HG02885 (cell line): ENCODE measurements at regions not wholly inside any gene's neighbourhood (a gene's known extent, or its start where the extent isn't known, plus 50 kb on each side); places are given as distances from the start of the nearest gene placed in this dataset.

ENCODE experiments used
- ATAC-seq: cut with Tn5 transposase; IDR thresholded peaks from one replicate; pipeline ENCODE4 v1.9.1; 2021; ENCODE audit warnings: mild to moderate bottlenecking; ENCODE audit not compliant: unreplicated experiment, poor library complexity

DNA sequence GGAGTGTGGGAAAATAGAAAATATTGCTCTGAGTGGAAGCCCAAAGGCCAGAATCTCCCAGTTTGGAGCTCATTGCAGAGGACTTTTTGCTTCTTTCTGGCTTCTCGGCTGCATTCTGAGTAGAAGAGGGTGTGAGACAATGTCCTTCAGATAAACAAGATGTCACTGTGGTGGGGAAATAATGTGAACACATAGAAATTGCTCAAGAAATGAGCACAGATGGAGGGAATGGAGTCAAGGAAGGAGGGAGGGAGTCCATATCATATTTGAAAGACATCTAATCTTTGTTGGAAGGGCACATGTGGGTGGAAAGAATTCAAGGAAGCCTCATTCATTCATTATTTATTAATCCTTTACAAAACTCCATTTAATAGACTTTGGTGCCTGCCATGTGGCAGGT, 145.3 kb downstream of the FAM43A start:
- ATAC-seq, result no peak

DNA sequence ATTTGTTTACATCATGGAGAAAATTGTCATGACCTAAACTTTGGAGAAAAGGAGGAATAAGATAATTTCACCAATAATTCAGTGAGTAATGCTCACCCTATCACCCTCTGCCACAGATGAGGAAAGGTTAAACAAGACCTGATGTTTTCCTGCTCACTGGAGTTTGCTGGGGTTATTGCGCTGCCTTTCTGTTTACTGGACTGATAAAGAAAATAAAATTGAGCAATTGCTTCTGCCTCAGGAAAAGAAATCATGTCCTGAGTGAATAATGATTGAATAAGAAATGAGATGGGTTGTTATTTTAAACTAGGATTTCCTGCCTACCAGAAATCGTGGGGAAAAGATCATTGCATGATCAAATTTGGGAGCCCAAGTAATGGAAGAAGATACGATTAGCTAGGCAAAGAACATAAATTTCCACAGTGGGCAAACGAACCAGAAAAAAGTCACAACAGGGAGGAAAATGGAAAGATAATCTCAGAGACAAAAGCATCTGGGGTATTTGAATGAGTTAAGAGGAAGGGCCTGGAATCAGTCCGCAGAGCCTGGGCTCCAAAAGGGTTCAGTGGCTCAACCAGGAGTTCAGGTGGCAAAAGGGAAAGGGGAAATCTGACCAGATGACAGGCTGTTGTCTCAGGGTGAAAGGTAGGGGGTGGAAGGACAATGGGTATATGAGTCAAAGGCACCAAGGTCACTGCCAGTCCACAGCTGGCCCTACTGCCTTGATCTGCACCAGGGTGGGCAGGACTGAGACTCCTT, 146.8 kb downstream of the FAM43A start:
- no peak for ATAC-seq

DNA sequence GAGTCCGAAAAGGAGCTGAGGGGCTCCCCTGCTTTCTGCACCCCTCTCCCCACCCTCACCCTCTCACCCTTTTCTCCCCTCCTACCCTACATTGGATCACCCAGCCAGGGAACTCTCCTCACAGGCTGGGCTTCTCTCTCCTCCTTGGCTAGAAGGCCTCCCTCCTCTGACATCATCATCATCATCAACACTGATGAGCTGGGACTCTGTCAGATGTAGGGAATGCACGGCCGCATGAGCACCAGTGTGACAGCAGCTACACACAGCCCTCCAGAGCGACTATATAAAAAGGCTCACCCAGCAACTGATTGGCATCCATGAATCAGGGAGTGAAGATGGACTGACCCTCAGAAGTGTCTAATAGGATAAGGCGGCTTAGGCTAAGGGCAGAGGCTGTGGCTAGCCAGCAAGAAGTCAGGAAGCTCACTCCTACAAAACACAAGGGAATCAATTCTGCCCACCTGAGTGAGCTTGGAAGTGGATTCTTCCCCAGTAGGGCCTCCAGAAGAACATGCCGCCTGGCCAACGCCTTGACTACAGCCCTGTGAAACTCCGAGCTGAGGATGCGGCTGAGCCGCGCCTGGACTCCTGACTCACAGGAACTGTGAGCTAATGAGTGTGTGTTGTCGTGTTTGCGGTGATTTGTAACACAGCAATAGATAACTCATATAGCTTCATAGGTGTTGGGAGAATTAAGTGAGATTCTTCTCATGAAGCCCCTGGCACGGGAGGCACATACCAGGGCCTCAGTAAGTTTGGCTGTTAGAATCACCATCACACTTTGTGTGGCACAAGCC, 147.6 kb downstream of the FAM43A start:
- ATAC-seq, result no peak

DNA sequence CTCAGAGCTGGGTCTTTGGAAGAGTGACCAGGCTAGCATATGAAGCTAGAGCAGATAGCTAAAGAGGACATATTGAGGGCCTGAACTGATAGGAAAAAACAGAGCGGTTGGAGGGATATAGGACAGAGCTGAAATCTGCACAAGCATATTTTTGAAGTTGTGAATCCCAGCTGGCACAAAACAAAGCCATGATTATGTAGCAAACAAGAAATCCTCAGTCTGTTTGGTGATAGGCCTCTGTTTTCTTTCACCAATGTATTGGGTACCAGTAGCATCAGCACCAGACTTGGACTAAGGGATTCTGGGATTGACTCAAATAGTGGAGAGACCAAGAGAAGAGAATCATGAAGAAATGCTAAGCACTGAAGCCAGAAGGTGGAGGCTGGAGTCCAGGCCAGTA, 151.0 kb downstream of the FAM43A start:
- no peak for ATAC-seq

DNA sequence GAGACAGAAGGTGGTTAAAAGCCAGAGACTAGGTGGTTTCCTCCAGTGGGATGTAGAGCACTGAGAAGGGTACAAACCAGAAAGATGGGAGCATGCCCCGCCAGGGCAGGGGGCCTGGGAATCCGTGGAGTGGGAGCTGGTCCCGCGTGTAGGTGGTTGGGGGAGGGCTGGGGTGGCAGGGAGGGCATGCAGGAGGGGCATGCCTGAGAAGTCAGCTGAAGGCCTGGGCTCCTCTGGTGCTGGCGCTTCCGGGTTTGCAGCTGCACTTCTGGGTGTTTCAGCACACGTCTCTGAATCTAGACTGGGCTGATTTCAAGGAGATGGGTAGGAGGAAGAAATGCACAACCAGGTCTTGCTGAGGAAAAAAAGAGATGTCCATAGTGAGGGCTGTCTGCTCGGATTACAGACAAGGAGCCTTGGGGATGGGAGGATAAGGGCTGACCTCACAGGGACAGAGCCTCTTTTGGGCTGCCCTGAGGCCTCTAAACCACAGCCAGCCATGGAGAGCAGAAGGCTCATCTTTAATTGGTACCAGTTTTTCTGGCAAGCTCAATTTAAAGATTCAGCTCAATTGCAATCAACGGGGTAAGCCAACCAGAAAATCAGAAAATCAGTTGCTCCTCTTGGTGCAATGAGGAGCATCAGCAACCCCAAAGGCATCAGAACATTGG, 151.9 kb downstream of the FAM43A start:
- ATAC-seq, result no peak

DNA sequence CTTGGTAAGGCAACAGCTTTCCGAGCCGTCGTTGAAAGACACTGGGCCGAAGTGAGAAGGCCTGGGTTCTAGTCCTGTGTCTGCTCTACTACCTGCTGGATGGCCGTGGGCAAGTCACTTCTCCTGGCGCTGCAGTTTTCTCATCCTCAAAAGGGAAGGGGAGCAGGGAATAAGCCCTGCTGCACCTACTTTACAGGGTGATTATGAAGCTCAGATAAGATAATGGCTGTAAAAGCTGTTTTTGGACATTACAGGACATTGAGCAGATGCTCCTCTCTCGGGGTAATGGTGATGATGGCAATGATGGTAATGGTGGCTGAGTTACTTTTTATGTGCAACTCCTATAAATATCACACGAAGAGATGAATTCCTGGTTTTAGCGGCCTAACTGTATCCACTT, 152.6 kb downstream of the FAM43A start:
- no peak for ATAC-seq

DNA sequence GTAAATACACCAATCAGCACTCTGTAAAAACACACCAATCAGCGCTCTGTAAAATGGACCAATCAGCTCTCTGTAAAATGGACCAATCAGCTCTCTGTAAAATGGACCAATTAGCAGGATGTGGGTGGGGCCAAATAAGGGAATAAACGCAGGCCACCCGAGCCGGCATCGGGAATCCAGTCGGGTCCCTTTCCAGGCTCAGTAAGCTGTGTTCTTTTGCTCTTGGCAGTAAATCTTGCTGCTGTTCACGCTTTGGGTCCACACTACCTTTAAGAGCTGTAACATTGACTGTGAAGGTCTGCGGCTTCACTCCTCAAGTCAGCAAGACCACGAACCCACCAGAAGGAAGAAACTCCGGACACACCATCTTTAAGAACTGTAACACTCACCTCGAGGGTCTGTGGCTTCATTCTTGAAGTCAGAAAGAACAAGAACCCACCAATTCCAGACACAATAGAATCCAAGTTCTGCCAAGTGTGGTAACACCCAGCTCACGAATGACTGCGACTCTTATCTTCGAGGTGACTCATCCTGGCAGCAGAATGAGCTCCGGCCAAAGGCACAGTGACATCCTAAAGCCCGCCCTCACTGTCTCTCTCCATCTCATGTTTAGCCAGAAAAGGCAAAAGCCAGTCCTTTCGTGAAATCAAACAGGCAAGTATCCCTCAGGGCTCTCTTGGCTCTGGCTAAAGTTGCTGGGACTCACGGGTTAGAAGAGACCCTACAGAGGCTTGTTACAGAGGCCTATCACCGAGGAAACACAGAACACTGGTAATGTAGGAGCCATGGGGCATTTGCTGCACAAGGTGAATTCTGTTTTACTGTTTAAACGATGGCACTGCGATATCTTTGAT, 155.2 kb downstream of the FAM43A start:
- ATAC-seq, result no peak

DNA sequence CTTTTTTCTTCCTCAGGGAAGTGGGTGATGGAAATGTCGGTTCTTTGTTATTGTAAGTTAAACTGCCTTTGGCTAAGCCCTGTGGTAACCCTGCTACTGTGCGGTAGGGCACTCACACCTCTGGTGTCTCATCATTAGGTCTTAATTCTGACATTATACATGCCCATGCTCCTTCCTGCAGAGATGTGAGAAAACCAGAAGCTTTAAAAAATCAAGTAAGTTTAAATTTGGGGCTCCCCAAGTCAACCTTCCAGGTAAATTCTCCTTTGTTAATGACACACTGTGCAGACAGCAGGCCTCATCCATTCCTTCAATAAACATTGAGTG, 155.8 kb downstream of the FAM43A start:
- ATAC-seq, result no peak

DNA sequence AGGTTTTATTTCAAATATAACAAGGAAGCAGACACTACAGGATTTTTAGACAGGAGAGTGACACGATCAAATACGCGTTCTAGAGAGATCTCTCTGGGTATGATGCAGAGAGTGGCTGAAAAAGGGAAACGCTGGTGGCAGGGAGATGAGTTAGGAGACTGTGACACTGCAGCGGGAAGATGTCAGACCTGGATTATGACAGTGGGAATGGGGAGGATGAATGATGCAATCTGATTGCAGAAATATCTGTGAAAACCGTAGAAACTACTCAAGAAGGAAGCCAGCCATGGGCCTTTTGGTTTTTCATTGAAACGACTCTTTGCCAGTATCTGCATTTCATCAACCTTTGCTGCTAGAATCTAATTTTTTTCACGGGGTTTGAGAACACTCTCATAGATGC, 157.9 kb downstream of the FAM43A start:
- no peak for ATAC-seq

DNA sequence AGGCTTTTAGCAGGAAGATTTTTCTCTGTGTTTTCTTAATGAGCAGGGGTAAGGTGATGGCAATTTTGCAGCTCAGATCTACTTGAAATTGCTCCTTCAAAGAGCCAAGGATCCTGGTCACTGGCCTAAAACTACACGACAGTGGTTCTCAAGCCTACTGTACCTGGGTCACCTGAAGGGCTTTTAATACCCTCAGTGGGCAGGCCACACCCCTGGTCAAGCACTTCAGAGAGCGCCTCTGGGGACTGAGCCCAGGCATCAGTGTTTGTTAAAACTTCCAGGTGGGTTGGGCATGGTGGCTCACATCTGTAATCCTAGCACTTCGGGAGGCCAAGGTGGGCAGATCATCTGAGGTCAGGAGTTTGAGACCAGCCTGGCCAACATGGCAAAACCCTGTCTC, 158.4 kb downstream of the FAM43A start:
- no peak for ATAC-seq

DNA sequence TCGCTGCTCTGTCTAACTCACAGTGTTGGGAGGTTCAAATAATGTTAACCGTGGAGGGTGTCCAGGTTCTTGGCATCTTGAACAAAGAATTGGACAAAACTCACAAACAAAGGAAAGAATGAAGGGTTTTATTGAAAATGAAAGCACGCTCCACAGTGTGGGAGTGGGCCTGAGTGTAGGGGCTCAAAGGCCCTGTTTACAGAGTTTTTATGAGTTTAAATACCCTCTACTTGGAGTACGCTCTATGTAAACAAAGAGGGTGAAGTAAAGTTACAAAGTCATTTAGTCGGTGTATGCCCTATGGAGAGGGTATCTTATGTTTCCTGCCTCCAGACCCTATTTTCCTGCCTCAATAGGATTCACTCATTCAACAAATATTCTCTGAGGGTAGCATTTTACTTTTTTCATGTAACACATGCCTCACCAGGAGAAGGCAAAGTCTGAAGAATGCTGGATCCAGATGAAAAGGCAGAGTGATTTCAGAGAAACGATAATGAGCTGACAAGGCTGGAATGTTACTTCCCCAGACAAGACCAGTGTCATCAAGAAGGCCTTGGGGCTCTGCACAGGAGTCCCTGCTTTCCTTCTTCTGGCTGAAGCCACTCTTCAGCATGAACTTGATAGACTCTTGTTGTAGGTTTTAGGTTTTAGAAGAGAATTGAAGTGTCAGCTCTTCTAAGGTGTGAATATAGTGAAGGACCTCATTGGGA, 163.6 kb downstream of the FAM43A start:
- ATAC-seq, result no peak

DNA sequence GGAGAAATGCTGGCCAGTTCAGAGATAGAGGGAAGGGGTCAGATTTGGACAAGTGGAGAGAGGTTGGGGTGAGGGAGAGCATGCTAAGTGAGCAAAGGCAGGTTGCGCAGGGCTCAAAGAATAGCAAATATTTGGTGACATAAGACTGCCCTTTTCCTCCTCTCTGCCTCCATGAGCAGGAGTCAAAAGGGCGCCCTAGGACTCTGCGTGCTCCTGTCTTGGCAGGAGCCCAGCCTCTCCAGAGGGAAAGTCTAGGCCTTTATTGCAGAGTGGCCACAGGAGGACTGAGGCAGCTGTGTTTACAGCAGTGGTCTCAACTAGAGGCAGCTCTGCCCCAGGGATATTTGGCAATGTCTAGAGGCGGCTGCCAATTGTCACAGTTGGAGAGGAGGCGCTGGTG, 165.6 kb downstream of the FAM43A start:
- ATAC-seq, result no peak

DNA sequence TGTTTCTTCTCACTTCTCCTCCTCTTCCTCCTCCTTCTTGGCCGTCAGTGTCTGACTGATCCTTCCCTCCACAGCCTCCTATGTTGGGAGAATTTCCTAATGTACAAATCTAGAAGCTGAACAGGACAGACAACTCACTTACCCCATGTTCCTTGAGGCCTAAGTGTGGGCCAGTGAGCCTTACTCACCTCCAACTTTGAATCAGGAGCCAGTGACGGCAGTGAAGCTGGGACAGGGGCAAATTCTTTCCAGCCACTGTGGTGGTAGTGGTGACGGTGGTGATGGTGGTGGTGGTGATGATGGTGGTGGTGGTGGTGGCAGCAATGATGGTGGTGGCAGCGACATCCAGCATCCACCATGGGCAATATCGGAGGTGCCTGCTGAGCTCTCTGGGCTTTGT, 166.3 kb downstream of the FAM43A start:
- no peak for ATAC-seq

DNA sequence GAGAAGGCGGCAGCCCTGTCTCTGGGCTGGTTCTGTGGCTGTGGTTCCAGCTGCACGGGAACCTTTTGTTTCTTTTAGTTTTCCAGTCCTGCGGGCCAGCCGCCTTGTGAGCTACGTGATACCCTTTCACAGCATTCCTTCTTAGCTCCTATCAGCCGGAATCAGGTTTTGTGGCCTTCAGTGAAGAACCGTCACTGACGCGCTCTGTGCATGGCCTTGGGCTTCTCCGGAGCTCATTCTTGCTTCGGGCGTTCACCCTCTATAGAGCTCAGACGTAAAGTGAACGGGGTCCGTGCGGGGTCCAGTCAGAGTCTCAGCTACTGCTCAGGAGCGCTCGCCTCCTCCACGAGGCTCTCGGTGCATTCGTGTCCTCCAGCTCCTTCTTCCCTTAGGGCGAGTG, 166.7 kb downstream of the FAM43A start:
- ATAC-seq, result no peak

DNA sequence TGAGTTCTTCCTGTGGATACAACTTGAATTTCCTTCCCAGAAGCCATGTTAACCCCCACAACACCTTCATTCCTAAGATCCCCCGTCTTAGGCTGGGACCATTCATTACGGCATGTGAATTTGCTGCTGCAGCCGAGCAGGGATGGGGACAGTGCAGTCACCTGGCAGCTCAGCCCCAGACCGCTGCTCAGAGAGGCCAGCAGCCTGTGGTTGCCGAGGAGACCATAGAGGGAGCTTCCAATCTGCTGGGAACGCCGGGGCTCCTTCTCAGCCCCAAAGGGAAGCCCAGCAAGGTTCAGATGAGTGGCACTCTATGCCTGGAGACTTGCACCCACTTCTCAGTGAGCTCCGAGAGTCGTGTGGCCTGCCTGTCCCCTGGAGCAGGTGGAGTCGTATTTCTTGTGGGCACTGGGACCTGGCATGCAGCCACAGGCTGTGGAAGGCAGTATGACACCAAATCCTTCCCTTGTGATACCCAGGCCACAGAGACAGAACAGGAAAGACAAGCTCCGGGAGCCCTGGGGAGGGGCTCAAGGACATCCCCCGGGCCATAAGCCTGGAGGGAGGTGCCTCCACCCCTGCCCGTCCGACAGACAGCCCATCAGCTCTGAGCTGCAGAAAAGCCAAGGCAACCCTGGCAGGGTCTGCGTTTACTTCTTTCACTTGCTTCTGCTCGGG, 167.3 kb downstream of the FAM43A start:
- ATAC-seq, result no peak

DNA sequence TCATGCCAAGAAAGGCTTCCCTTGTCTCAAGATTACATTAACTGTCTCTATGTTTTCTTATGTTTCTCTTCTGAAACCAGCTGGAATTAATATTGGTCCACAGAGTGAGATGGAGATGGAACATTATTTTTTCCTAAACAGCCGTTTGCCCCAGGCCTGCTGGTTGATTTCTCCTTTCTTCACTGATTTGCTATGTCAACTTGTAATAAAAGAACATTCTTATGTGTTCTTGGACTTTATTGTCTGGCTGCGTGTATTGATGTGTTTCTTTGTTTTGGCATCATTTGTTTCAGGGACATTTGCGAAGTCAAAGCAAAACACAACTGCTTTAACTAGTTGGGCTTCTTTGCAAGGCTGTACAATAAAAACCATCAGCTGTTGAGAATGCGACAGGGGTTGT, 168.5 kb downstream of the FAM43A start:
- no peak for ATAC-seq

DNA sequence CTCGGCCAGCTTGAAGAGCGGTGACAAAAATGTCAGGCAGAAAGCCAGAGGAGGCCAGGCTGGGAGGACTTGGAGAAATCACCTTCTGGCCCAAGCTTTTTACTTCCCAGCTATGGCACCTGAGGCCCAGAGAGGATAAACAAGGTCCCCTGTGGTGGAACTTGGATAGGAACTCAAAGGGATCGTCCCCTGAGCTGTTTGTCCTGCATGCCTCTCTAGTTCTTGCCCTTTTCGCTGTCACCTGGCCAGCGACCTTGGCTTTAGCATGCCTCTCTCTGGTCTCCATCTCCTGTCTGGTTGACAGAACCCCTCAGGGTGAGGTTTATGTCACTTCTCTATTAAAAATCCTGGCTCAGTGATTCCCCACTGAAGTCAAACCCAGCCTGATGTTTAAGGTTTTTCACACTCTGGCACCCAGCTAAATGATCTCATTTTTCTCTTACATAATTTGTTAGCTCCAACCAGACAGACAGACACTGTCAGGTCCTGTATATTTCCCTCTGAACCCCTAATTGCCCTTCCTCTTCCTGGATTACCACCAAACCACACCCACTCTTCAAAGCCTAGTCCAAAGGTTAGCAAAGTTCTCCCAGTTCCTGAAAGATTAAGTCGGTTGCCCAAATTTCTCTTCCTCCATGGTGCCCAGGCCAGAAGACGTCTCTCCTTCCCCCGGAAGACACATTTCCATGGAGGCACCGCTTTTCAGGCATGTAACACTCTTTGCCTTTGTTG, 169.1 kb downstream of the FAM43A start:
- no peak for ATAC-seq

DNA sequence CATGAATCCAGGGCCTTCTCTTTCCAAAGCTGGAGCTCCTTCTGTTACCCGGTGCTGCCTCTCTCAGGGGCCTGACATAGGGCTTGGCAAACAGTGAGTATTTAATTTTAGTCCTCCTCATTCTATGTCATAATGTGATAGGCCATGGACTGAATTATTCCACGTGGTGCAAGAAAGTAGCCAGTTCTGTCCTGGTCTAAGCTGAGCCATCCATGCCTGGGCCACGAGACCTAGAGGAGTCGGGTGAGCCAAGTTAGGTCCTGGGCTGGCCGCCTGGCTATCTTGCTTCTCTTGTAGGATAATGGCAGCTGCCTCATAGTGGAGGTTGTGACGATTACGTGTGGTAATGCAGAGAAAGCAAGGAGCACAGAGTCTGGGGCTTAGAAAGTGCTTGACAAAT, 170.6 kb downstream of the FAM43A start:
- ATAC-seq, result no peak
